Pancreas (tissue), 10 donors: ENCODE measurements at regions not wholly inside any gene's neighbourhood (a gene's known extent, or its start where the extent isn't known, plus 50 kb on each side); places are given as distances from the start of the nearest gene placed in this dataset.

ENCODE experiments used
- ATAC-seq, 4 donors: fragments of 200-7000 bp; cut with Tn5 transposase; one replicate each; pipeline versions ENCODE4 v1.8.0 to v1.9.1; 2020; ENCODE audit warnings: mild to moderate bottlenecking in 4 of 4, moderate library complexity in 4 of 4
- DNase-seq, 6 donors: peaks; one replicate each; pipeline ENCODE4 v3.0.0-alpha.2; 2020
- FAIRE-seq: peaks from 2 replicates; lab custom pipeline; 2012; peaks lifted over from hg19 to GRCh38; lab: Jason Lieb, UNC
- H3K27ac ChIP-seq, 4 donors: fragments of 200-600 bp; sonication (generic); 1 replicate in 3 of 4; 2 replicates in 1 of 4; pipeline versions ENCODE4 v1.5.0 to v1.8.0; 2020
- H3K27me3 ChIP-seq, 4 donors: fragments of 200-600 bp; one replicate each; pipeline ENCODE4 v1.8.0; 2021
- H3K36me3 ChIP-seq, 3 donors: fragments of 200-600 bp; sonication (generic) in 1 of 3; one replicate each; pipeline versions ENCODE4 v1.5.0 to v1.8.0; 2020 to 2021
- H3K4me1 ChIP-seq, 3 donors: fragments of 200-600 bp; one replicate each; pipeline ENCODE4 v1.8.0; 2021
- H3K4me3 ChIP-seq, 4 donors: fragments of 200-600 bp; sonication (generic) in 2 of 4; one replicate each; pipeline versions ENCODE4 v1.5.0 to v1.8.0; 2020 to 2021
- H3K9me3 ChIP-seq, 4 donors: fragments of 200-600 bp; one replicate each; pipeline ENCODE4 v1.8.0; 2021
- CTCF ChIP-seq, 4 donors: fragments of 200-600 bp; sonication (generic) in 3 of 4; IDR thresholded peaks; one replicate each; pipeline versions ENCODE4 v1.5.0 to v1.8.0; 2021; ENCODE audit warnings: antibody characterized with exemption in 4 of 4
- WGBS, 2 donors: extraction: QIAGEN DNeasy Blood & Tissue Kit; methylation state at CpG; one replicate each; pipeline ENCODE4 v1.1.7; 2013; 5-methylcytosine and 5-hydroxymethylcytosine counted together
- intact Hi-C, 3 donors: fragments of 100-400 bp; cut with DNase I; formaldehyde crosslinking; loops; one replicate each; pipeline versions ENCODE4 v1.11.1 to v1.14.2; 2022
- donor health status: healthy with polysubstance abuse.
- donor health status: DM: no; HTN: no; CAD: no; lungs with moderate emphysema.
- donor health status: DM: no; HTN: no; CAD: no.
- donor health status: control.
- donor health status: control.
- donor health status: Bipolar disorder and iron deficiency.
- donor health status: DM: yes; HTN: yes; CAD: no.
- donor health status: DM: no; HTN: no; CAD: no.
- donor health status: DM: no; HTN: no; CAD: no.
- donor health status: DM: yes; HTN: yes; CAD: no.

- H3K4me1 ChIP-seq, result no peaks in the 10 kb centered on the region
- ATAC-seq, result no peak
- intact Hi-C loops, result no loop called here
- WGBS, 2 donors, result 46 to 56% methylated on average over 1 of the region's 1 CpG
- no peak overlapping the region for H3K27ac ChIP-seq
- H3K36me3 ChIP-seq, result no peaks in the 10 kb centered on the region
- H3K4me3 ChIP-seq, result no peak overlapping the region
- H3K27me3 ChIP-seq, result no peaks in the 10 kb centered on the region
- no peaks in the 10 kb centered on the region for H3K9me3 ChIP-seq
- FAIRE-seq, result no peak
- no peak for TF ChIP-seq CTCF (IDR thresholded peaks at IDR 0.05)
- DNase-seq, result no peak
Measured at GRCh38 chr12:38258411-38258810, 58.2 kb upstream of the ALG10B start.
